GM19468 (cell line): ENCODE measurements at regions not wholly inside any gene's neighbourhood (a gene's known extent, or its start where the extent isn't known, plus 50 kb on each side); places are given as distances from the start of the nearest gene placed in this dataset.
A peak's percentile ranks its signal among the peaks of the same experiment; 100 is the strongest.
"Not testable (repeated sequence)": the region's sequence is repeated elsewhere in the genome, so short reads cannot be mapped to it uniquely, and the experiment has no call there.

Experiments
- ATAC-seq: cut with Tn5 transposase; IDR thresholded peaks from one replicate; pipeline ENCODE4 v1.9.1; 2021; ENCODE audit warnings: mild to moderate bottlenecking, moderate library complexity, moderate number of reproducible peaks; ENCODE audit not compliant: unreplicated experiment; ENCODE audit errors: extremely low read depth

- ATAC-seq, result no peak
Measured at GRCh38 chr1:82778612-82779011, 977.9 kb downstream of the ADGRL2 start.

- ATAC-seq, result no peak
Measured at GRCh38 chr1:82777240-82777639, 976.5 kb downstream of the ADGRL2 start.

DNA sequence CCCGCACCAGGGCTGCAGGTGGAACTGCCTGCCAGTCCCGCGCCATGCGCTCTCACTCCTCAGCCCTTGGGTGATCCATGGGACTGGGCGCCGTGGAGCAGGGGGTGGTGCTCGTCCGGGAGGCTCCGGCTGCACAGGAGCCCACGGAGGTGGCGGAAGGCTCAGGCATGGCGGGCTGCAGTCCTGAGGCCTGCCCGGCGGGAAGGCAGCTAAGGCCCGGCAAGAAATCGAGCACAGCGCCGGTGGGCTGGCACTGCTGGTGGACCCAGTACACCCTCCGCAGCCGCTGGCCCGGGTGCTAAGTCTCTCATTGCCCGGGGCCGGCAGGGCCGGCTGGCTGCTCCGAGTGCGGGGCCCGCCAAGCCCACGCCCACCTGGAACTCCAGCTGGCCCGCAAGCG, 976.0 kb downstream of the ADGRL2 start:
- ATAC-seq, result not testable (repeated sequence)

DNA sequence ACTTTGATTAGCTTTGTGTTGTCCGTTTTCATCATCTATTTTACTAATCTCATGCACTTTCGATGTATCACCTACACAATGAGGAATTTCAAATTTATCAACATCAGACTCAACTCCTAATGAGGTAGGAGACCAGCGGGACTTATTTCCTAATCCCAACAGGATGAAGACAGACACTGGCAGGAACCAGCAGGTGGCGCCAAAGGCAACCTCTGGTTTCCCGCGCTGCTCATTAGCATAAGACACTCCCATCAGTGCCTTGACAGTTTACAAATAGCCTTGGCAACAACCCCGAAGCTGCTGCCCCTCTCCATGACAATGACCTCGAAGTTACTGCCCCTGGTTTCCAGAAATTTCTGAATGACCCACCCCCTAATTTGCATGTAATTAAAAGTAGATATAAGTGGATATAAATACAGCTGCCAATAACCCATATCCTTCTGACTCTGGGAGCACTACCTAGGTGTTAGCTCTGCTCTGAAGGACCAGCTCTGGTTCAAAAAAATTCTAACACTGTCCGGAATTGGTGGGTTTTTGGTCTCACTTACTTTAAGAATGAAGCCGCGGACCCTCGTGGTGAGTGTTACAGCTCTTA, 974.8 kb downstream of the ADGRL2 start:
- no peak for ATAC-seq

- ATAC-seq, result peak; percentile 86
Measured at GRCh38 chr1:82762829-82763532, 962.2 kb downstream of the ADGRL2 start.

GRCh38 chr1:82759035-82759434, 958.3 kb downstream of the ADGRL2 start:
- ATAC-seq, result no peak

GRCh38 chr1:82755671-82756070, 954.9 kb downstream of the ADGRL2 start:
- no peak for ATAC-seq

DNA sequence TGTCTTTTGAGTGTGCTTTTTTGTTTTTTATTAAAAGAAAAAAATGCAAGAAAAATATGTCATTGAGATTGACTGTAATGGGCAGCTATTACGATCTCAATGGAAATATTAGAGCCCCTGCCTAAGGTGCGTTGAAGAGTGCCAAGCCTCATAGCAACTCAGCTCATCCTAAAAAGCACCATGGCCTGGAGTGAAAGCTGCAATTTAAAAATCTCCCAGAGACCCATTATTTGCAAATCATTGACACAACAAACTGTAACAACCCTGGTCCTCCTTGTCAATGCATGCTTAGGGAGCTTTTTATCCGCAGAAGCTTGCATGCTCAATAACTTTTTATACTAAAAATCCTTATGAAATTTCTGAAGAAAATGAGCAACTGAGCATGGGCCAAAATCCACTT, 954.5 kb downstream of the ADGRL2 start:
- no peak for ATAC-seq

- no peak for ATAC-seq
Measured at GRCh38 chr1:82752046-82752445, 951.3 kb downstream of the ADGRL2 start.

GRCh38 chr1:82733645-82734044, 932.9 kb downstream of the ADGRL2 start:
- no peak for ATAC-seq

DNA sequence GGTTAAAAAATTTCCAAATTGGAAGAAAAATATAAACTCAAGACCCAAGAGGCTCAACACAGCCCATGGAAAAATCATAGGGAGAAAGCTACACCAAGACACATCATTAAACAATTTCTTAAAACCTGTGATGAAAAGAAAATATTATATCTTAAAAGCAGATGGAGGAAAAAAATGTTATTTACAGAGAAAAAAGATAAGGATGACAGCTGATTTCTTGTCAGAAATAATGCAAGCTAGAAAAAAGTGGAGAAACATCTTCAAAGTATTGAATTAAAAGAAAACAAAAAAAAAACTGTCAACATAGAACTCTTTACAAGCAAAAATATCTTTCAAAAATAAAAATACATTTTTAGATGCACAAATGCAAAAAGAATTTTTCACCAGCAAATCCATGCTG, 930.5 kb downstream of the ADGRL2 start:
- no peak for ATAC-seq

DNA sequence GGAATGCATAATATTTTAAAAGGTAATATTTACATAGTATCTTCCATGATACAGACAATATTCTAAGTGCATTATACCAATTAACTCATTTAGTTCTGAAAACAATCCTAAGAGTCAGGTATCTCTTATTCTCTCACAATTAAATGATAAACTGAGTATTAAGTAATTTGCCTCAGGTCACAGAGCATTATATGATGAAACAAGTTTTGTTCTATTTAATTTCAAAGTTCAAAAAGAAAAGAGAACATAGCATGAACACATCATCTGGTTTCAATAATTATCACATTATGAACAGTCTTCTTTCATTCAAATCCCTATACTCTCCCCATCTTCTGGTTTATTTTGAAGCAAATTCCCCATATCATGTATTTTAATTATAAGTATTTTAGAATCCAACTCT, 927.5 kb downstream of the ADGRL2 start:
- ATAC-seq, result no peak

DNA sequence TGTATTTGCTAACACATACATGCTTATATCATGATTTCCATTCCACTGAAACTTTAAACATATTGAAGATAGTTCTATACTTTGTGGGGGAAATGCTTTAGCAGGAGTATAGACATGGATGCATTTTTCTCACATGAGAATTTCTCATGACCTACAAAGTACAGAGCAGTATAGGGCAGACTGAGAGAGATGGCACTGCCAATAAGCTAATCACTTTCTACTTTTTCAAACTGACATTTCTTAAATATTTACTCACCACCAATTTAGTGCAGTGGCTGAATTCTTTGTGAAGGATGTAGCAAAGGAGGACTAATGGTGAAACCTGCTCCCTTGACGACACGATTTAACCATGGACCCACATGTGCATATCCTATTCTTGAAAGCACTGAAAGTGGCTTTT, 923.5 kb downstream of the ADGRL2 start:
- no peak for ATAC-seq

GRCh38 chr1:82722608-82723007, 921.9 kb downstream of the ADGRL2 start:
- ATAC-seq, result no peak

- ATAC-seq, result no peak
Measured at GRCh38 chr1:82721702-82722101, 921.0 kb downstream of the ADGRL2 start.

DNA sequence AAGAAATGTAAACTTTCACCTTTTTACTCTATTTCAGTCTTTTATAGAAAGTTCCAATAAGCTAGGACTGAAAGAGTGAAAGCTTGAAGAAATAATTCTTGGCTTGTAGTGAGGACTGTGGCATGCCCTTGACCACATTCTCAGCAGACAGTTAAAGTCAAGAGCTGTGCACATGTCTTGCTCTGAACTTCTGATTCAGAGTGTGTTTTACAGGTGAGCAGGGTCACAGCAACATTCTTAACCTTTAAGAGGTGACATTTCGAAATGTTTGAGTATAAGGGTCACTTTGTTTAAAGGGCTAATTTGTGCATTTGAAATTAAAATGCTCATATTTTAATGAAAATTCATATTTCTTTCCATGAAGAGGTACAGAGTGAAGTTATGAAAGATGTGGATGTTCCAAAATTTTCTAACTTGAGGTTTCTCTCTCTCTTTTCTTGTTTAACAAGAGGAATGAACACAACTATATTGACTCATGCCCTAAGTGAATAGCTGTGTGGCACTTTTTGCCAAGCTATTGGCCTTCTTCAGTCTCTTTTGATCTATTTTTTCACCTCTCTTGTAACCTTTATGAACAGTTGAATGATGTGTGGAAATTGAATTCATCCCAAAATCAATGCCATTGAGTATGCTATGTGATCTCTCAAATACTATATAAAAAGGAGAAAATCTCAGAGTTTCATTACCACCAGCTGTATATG, 918.1 kb downstream of the ADGRL2 start:
- ATAC-seq, result no peak

DNA sequence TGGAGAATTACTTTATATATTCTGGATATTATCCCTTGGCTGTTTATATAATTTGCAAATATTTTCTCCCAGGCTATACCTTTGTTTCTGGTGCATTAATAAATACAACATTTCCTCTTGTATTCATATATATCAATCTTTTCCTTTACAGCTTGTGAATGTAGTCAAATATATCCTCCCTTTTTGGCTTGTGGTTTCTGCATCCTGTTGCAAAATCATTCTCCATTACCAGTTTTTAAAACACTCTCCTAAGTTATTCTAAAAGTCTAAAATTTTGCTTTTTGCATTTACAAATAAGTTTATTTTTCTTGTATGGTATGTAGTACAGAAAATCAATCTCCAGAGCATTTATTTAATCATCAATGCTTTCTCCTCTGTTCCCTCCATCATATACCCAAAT, 909.4 kb downstream of the ADGRL2 start:
- no peak for ATAC-seq

DNA sequence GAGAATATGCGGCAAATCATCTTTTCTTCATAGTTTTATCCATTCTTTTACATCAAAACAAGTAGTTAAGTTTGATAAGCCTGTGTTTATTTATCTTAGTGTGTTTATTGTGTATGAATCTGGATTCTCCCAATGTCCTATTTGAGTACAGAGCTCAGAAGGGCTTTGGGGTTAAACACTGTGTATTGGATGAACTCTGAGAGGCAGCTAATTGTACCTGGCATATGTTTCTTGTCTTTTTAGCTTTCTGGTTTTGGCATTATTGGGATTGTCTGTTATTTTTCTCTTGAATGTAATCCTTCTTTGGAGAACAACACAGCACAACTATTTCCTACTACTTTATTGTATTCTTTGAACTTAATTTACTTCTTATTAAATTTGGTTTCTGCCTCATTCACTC, 906.9 kb downstream of the ADGRL2 start:
- ATAC-seq, result no peak

DNA sequence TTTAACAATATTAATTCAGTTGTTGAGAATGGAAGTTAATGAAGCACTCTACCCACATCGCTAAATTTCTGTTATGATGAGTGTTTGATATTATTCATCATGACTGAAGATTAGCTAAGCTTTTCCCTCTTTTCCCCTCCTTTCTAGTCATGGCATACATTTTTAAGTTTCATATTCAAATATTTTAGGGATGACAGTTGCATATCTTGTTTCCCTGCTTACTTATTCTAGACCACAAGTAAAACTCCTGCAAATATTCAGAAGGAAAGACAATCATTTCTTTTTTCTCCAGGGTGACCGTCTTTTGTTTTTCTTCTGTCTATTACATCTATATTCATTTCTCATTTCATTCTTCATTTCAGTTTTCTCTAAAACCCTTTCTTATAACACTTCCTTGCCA, 906.0 kb downstream of the ADGRL2 start:
- ATAC-seq, result no peak

GRCh38 chr1:82704966-82705365, 904.2 kb downstream of the ADGRL2 start:
- ATAC-seq, result no peak

- no peak for ATAC-seq
Measured at GRCh38 chr1:82704393-82704792, 903.7 kb downstream of the ADGRL2 start.

GRCh38 chr1:82703951-82704350, 903.2 kb downstream of the ADGRL2 start:
- ATAC-seq, result no peak
